GM19025 (cell line): ENCODE measurements at regions not wholly inside any gene's neighbourhood (a gene's known extent, or its start where the extent isn't known, plus 50 kb on each side); places are given as distances from the start of the nearest gene placed in this dataset.
"Not testable (repeated sequence)": the region's sequence is repeated elsewhere in the genome, so short reads cannot be mapped to it uniquely, and the experiment has no call there.

Experiments used
- ATAC-seq: cut with Tn5 transposase; IDR thresholded peaks from one replicate; pipeline ENCODE4 v1.9.1; 2021; ENCODE audit warnings: mild to moderate bottlenecking, low read depth, moderate library complexity; ENCODE audit not compliant: unreplicated experiment

GRCh38 chr4:159983082-159983481 is 880.2 kb downstream of the RAPGEF2 start:
- no peak for ATAC-seq

- no peak for ATAC-seq
Observed at GRCh38 chr4:160009656-160010493, 907.0 kb downstream of the RAPGEF2 start.

- no peak for ATAC-seq
Observed at GRCh38 chr4:160019936-160020335, 917.1 kb downstream of the RAPGEF2 start.

GRCh38 chr4:160020804-160021203 is 917.9 kb downstream of the RAPGEF2 start:
- no peak for ATAC-seq

- ATAC-seq = no peak
Observed at GRCh38 chr4:160021870-160022269, 919.0 kb downstream of the RAPGEF2 start.

GRCh38 chr4:160026721-160027120 is 923.8 kb downstream of the RAPGEF2 start:
- ATAC-seq = no peak

- no peak for ATAC-seq
Observed at GRCh38 chr4:160034501-160034900, 931.6 kb downstream of the RAPGEF2 start.

GRCh38 chr4:160038615-160039014 is 935.7 kb downstream of the RAPGEF2 start:
- ATAC-seq = no peak

- no peak for ATAC-seq
Observed at GRCh38 chr4:160044693-160045092, 941.8 kb downstream of the RAPGEF2 start.

- no peak for ATAC-seq
Observed at GRCh38 chr4:160082432-160083207, 979.7 kb downstream of the RAPGEF2 start.

- no peak for ATAC-seq
Observed at GRCh38 chr4:160091631-160092030, 988.8 kb downstream of the RAPGEF2 start.

- no peak for ATAC-seq
Observed at GRCh38 chr4:160100316-160100715, 997.4 kb downstream of the RAPGEF2 start.

GRCh38 chr4:160110891-160111290 is 1008.0 kb downstream of the RAPGEF2 start:
- no peak for ATAC-seq

- ATAC-seq = no peak
Observed at GRCh38 chr4:160117686-160118085, 1014.8 kb downstream of the RAPGEF2 start.

- ATAC-seq = not testable (repeated sequence)
Observed at GRCh38 chr4:160125576-160126287, 1022.9 kb downstream of the RAPGEF2 start.

- ATAC-seq = no peak
Observed at GRCh38 chr4:160127211-160127610, 1024.3 kb downstream of the RAPGEF2 start.

- no peak for ATAC-seq
Observed at GRCh38 chr4:160129439-160129838, 1026.6 kb downstream of the RAPGEF2 start.

GRCh38 chr4:160136021-160136420 is 1033.1 kb downstream of the RAPGEF2 start:
- no peak for ATAC-seq

- ATAC-seq = no peak
Observed at GRCh38 chr4:160141206-160141605, 1038.3 kb downstream of the RAPGEF2 start.

GRCh38 chr4:160142579-160142978 is 1039.7 kb downstream of the RAPGEF2 start:
- peak; percentile 92 for ATAC-seq

- no peak for ATAC-seq
Observed at GRCh38 chr4:160143574-160143973, 1040.7 kb downstream of the RAPGEF2 start.
